H9 (cell line): ENCODE measurements at regions not wholly inside any gene's neighbourhood (a gene's known extent, or its start where the extent isn't known, plus 50 kb on each side); places are given as distances from the start of the nearest gene placed in this dataset.

ENCODE experiments used
- DNase-seq: peaks from one replicate; pipeline ENCODE4 v3.0.0-alpha.2; 2017
- H2AFZ ChIP-seq: one replicate; pipeline ENCODE4 v1.6.1; 2013; ENCODE audit warnings: mild to moderate bottlenecking, low read length, control low read depth, moderate library complexity
- H2AK5ac ChIP-seq: 2 replicates; pipeline ENCODE4 v1.6.1; 2013; ENCODE audit warnings: low read length, control low read depth, mixed read lengths; ENCODE audit not compliant: insufficient read length
- H2BK120ac ChIP-seq: one replicate; pipeline ENCODE4 v1.6.1; 2013; ENCODE audit warnings: low read depth, mild to moderate bottlenecking, low read length, control low read depth, inconsistent platforms; ENCODE audit not compliant: poor library complexity, severe bottlenecking
- H2BK12ac ChIP-seq: 2 replicates; pipeline ENCODE4 v1.6.1; 2013; ENCODE audit warnings: low read length, control low read depth, mixed read lengths, low read depth; ENCODE audit not compliant: insufficient read length
- H2BK15ac ChIP-seq: 2 replicates; pipeline ENCODE4 v1.6.1; 2013; ENCODE audit warnings: low read depth, low read length, control low read depth
- H2BK20ac ChIP-seq: one replicate; pipeline ENCODE4 v1.6.1; 2013; ENCODE audit warnings: low read depth, mild to moderate bottlenecking, low read length, control low read depth, inconsistent platforms; ENCODE audit not compliant: poor library complexity, severe bottlenecking
- H2BK5ac ChIP-seq: 2 replicates; pipeline ENCODE4 v1.6.1; 2013; ENCODE audit warnings: low read length, control low read depth, mixed read lengths; ENCODE audit not compliant: insufficient read length
- H3K14ac ChIP-seq: 2 replicates; pipeline ENCODE4 v1.6.1; 2013; ENCODE audit warnings: low read length, control low read depth; ENCODE audit not compliant: insufficient read depth
- H3K18ac ChIP-seq: 2 replicates; pipeline ENCODE4 v1.6.1; 2013; ENCODE audit warnings: low read depth, mild to moderate bottlenecking, mixed read lengths, low read length, control low read depth; ENCODE audit not compliant: insufficient read length
- H3K23ac ChIP-seq: 2 replicates; pipeline ENCODE4 v1.6.1; 2013; ENCODE audit warnings: low read length, control low read depth, mixed read lengths, low read depth; ENCODE audit not compliant: insufficient read length
- H3K23me2 ChIP-seq: 2 replicates; pipeline ENCODE4 v1.6.1; 2013; ENCODE audit warnings: low read depth, mild to moderate bottlenecking, mixed read lengths, low read length, control low read depth; ENCODE audit not compliant: insufficient read length, poor library complexity, severe bottlenecking
- H3K27ac ChIP-seq: 2 replicates; pipeline ENCODE4 v1.5.1; 2013; ENCODE audit warnings: low read length, control low read depth, mixed read lengths, low read depth; ENCODE audit not compliant: insufficient read length
- H3K27me3 ChIP-seq: 2 replicates; pipeline ENCODE4 v1.6.1; 2013; ENCODE audit warnings: low read length, control low read depth, inconsistent platforms; ENCODE audit not compliant: insufficient read depth
- H3K4ac ChIP-seq: 2 replicates; pipeline ENCODE4 v1.6.1; 2013; ENCODE audit warnings: low read depth, mild to moderate bottlenecking, control low read depth, inconsistent platforms, low read length, moderate library complexity
- H3K4me1 ChIP-seq: 2 replicates; pipeline ENCODE4 v1.6.1; 2013; ENCODE audit warnings: low read length, control low read depth, inconsistent platforms; ENCODE audit not compliant: insufficient read depth
- H3K4me2 ChIP-seq: 2 replicates; pipeline ENCODE4 v1.6.1; 2013; ENCODE audit warnings: low read length, control low read depth, mixed read lengths; ENCODE audit not compliant: insufficient read length, insufficient read depth
- H3K56ac ChIP-seq: 2 replicates; pipeline ENCODE4 v1.6.1; 2013; ENCODE audit warnings: low read depth, mild to moderate bottlenecking, mixed read lengths, low read length, control low read depth; ENCODE audit not compliant: insufficient read length
- H3K79me1 ChIP-seq: 2 replicates; pipeline ENCODE4 v1.6.1; 2013; ENCODE audit warnings: low read depth, mild to moderate bottlenecking, moderate library complexity, low read length, control low read depth, inconsistent platforms; ENCODE audit not compliant: insufficient read depth, poor library complexity, severe bottlenecking
- H3K79me2 ChIP-seq: 2 replicates; pipeline ENCODE4 v1.6.1; 2013; ENCODE audit warnings: low read length, control low read depth, inconsistent platforms; ENCODE audit not compliant: insufficient read depth
- H3K9ac ChIP-seq: 2 replicates; pipeline ENCODE4 v1.6.1; 2013; ENCODE audit warnings: low read length, control low read depth, mixed read lengths; ENCODE audit not compliant: insufficient read length; ENCODE audit errors: extremely low read depth
- H3K9me3 ChIP-seq: one replicate; pipeline ENCODE4 v1.6.1; 2013; ENCODE audit warnings: low read depth, low read length, inconsistent platforms; ENCODE audit not compliant: control insufficient read depth
- H3T11ph ChIP-seq: one replicate; pipeline ENCODE4 v1.6.1; 2013; ENCODE audit warnings: mild to moderate bottlenecking, low read length, control low read depth, inconsistent platforms
- H4K20me1 ChIP-seq: one replicate; pipeline ENCODE4 v1.6.1; 2013; ENCODE audit not compliant: control insufficient read depth, insufficient read length, insufficient read depth
- H4K5ac ChIP-seq: 2 replicates; pipeline ENCODE4 v1.6.1; 2013; ENCODE audit warnings: low read depth, mild to moderate bottlenecking, mixed read lengths, low read length, control low read depth; ENCODE audit not compliant: insufficient read length
- H4K8ac ChIP-seq: replicated peaks from 2 replicates; pipeline ENCODE4 v1.6.1; 2013; ENCODE audit warnings: low read length, control low read depth, mixed read lengths, low read depth; ENCODE audit not compliant: insufficient read length
- H4K91ac ChIP-seq: 2 replicates; pipeline ENCODE4 v1.6.1; 2013; ENCODE audit warnings: low read depth, mild to moderate bottlenecking, moderate library complexity, mixed read lengths, low read length, control low read depth; ENCODE audit not compliant: insufficient read length
- H3K27ac Mint-ChIP-seq, 3 experiments: 2 replicates in 2 of 3; 3 replicates in 1 of 3; pipeline ENCODE4 v1.8.0; 2020 to 2021; ENCODE audit warnings: mixed read lengths in 3 of 3, mild to moderate bottlenecking in 1 of 3, moderate library complexity in 1 of 3
- H3K27me3 Mint-ChIP-seq: 2 replicates; pipeline ENCODE4 v1.8.0; 2021; ENCODE audit warnings: low read depth, mild to moderate bottlenecking, moderate library complexity, mixed read lengths
- H3K36me3 Mint-ChIP-seq, 3 experiments: 2 replicates in 2 of 3; 3 replicates in 1 of 3; pipeline ENCODE4 v1.8.0; 2020 to 2021; ENCODE audit warnings: low read depth in 3 of 3, mixed read lengths in 3 of 3; ENCODE audit not compliant: insufficient read depth in 1 of 3
- H3K4me1 Mint-ChIP-seq, 2 experiments: 2 replicates each; pipeline ENCODE4 v1.8.0; 2020; ENCODE audit warnings: mixed read lengths in 2 of 2
- H3K4me3 Mint-ChIP-seq, 2 experiments: 2 replicates in 1 of 2; 3 replicates in 1 of 2; pipeline ENCODE4 v1.8.0; 2020 to 2021; ENCODE audit warnings: mild to moderate bottlenecking in 2 of 2, mixed read lengths in 2 of 2, moderate library complexity in 1 of 2
- H3K9me3 Mint-ChIP-seq, 2 experiments: 2 replicates in 1 of 2; 3 replicates in 1 of 2; pipeline ENCODE4 v1.8.0; 2020; ENCODE audit warnings: mild to moderate bottlenecking in 2 of 2, mixed read lengths in 2 of 2, moderate library complexity in 1 of 2
- CTCF ChIP-seq: fragments of 200-600 bp; sonication (generic); conservative IDR thresholded peaks from 3 replicates; pipeline ENCODE4 v1.8.0; 2021; ENCODE audit warnings: antibody characterized with exemption, mild to moderate bottlenecking
- WGBS: extraction: QIAGEN DNeasy Blood & Tissue Kit; methylation state at CpG from one replicate; pipeline ENCODE4 v1.1.7; 2013; ENCODE audit warnings: missing lambda C conversion rate, low lambda C conversion rate, mixed read lengths; ENCODE audit not compliant: insufficient read length; ENCODE audit errors: extremely low coverage; 5-methylcytosine and 5-hydroxymethylcytosine counted together

- Histone ChIP-seq H4K5ac (no peak overlapping the region), H2BK120ac (no peak overlapping the region), H4K8ac (no peak overlapping the region), H3K23me2 (no peaks in the 10 kb centered on the region), H2AK5ac (no peak overlapping the region), H4K91ac (no peak overlapping the region), H3K79me2 (no peaks in the 10 kb centered on the region), H3K23ac (no peak overlapping the region), H3K9me3 (no peaks in the 10 kb centered on the region), H3K4me2 (no peak overlapping the region), H3K18ac (no peak overlapping the region), H3K27me3 (no peaks in the 10 kb centered on the region), H3K9ac (no peak overlapping the region), H3T11ph (no peak overlapping the region), H3K56ac (no peak overlapping the region), H2AFZ (no peak overlapping the region), H2BK20ac (no peak overlapping the region), H3K4ac (no peak overlapping the region), H4K20me1 (no peaks in the 10 kb centered on the region), H3K4me1 (peaks cover 2% of the 10 kb centered on the region; the same call in 1 of the 2 replicates), H3K79me1 (no peaks in the 10 kb centered on the region), H2BK15ac (no peak overlapping the region), H2BK5ac (no peak overlapping the region), H3K14ac (no peak overlapping the region), H3K27ac (no peak overlapping the region), H2BK12ac (no peak overlapping the region)
- peaks cover 10 to 15% of the 10 kb centered on the region in 2 experiments for H3K4me1 Mint-ChIP-seq
- no peaks in the 10 kb centered on the region for H3K9me3 Mint-ChIP-seq
- H3K36me3 Mint-ChIP-seq: no peaks in the 10 kb centered on the region
- no CpG with 5 or more reads among the region's 4 CpGs for WGBS
- no peak for TF ChIP-seq CTCF
- DNase-seq: no peak
- no peaks in the 10 kb centered on the region for H3K27me3 Mint-ChIP-seq
- H3K27ac Mint-ChIP-seq: no peak overlapping the region
- no peak overlapping the region for H3K4me3 Mint-ChIP-seq
These were observed 373.5 kb downstream of the KCNJ2 start for GRCh38 chr17:70542876-70543275.
